BE2C (cell line): ENCODE measurements at regions not wholly inside any gene's neighbourhood (a gene's known extent, or its start where the extent isn't known, plus 50 kb on each side); places are given as distances from the start of the nearest gene placed in this dataset.

ENCODE experiments used
- DNase-seq: peaks from one replicate; pipeline ENCODE4 v3.0.0-alpha.2; 2020
- H3K27me3 ChIP-seq: fragments of 250-450 bp; sonication (Bioruptor Pico); 2 replicates; pipeline ENCODE4 v1.5.1; 2020; ENCODE audit warnings: mild to moderate bottlenecking
- H3K36me3 ChIP-seq: fragments of 250-450 bp; sonication (Bioruptor Pico); 2 replicates; pipeline ENCODE4 v1.5.1; 2020; ENCODE audit warnings: mild to moderate bottlenecking
- H3K4me1 ChIP-seq: fragments of 250-450 bp; sonication (Bioruptor Pico); 2 replicates; pipeline ENCODE4 v1.5.1; 2020
- H3K4me3 ChIP-seq: 2 replicates; pipeline ENCODE4 v1.5.1; 2011; ENCODE audit warnings: low read depth, low read length
- H3K9me3 ChIP-seq: fragments of 250-450 bp; sonication (Bioruptor Pico); 2 replicates; pipeline ENCODE4 v1.5.1; 2020
- CTCF ChIP-seq: IDR thresholded peaks from 2 replicates; pipeline ENCODE4 v1.5.1; 2012; ENCODE audit warnings: mild to moderate bottlenecking, low read depth, low read length

- no peak for DNase-seq
- H3K4me1 ChIP-seq, result no peaks in the 10 kb centered on the region
- no peaks in the 10 kb centered on the region for H3K9me3 ChIP-seq
- H3K36me3 ChIP-seq, result no peaks in the 10 kb centered on the region
- no peak overlapping the region for H3K4me3 ChIP-seq
- no peak for TF ChIP-seq CTCF
- H3K27me3 ChIP-seq, result no peaks in the 10 kb centered on the region
Measured at GRCh38 chr2:230657462-230657861, 55.2 kb upstream of the CAB39 start.

GRCh38 chr2:230657906-230658305, 54.7 kb upstream of the CAB39 start:
- no peaks in the 10 kb centered on the region for H3K9me3 ChIP-seq
- no peaks in the 10 kb centered on the region for H3K27me3 ChIP-seq
- H3K4me1 ChIP-seq, result no peaks in the 10 kb centered on the region
- no peak overlapping the region for H3K4me3 ChIP-seq
- H3K36me3 ChIP-seq, result no peaks in the 10 kb centered on the region
- TF ChIP-seq CTCF, result no peak
- DNase-seq, result no peak

- Histone ChIP-seq H3K36me3 (no peaks in the 10 kb centered on the region), H3K27me3 (no peaks in the 10 kb centered on the region), H3K4me3 (no peak overlapping the region), H3K4me1 (no peaks in the 10 kb centered on the region), H3K9me3 (no peaks in the 10 kb centered on the region)
- DNase-seq, result no peak
- TF ChIP-seq CTCF, result no peak
Measured at GRCh38 chr2:230658577-230658876, 54.1 kb upstream of the CAB39 start.

GRCh38 chr2:230658877-230659652, 53.6 kb upstream of the CAB39 start:
- Histone ChIP-seq H3K9me3 (no peaks in the 10 kb centered on the region), H3K4me1 (no peaks in the 10 kb centered on the region), H3K36me3 (no peaks in the 10 kb centered on the region), H3K4me3 (no peak overlapping the region), H3K27me3 (no peaks in the 10 kb centered on the region)
- no peak for DNase-seq
- no peak for TF ChIP-seq CTCF

- Histone ChIP-seq H3K4me3 (no peak overlapping the region), H3K4me1 (no peaks in the 10 kb centered on the region), H3K27me3 (no peaks in the 10 kb centered on the region), H3K9me3 (no peaks in the 10 kb centered on the region), H3K36me3 (no peaks in the 10 kb centered on the region)
- no peak for TF ChIP-seq CTCF
- no peak for DNase-seq
Measured at GRCh38 chr2:230660294-230661060, 52.2 kb upstream of the CAB39 start.
